ENCODE measurements at regions not wholly inside any gene's neighbourhood (a gene's known extent, or its start where the extent isn't known, plus 50 kb on each side); places are given as distances from the start of the nearest gene placed in this dataset.
"Not testable (repeated sequence)": the region's sequence is repeated elsewhere in the genome, so short reads cannot be mapped to it uniquely, and the experiment has no call there.

DNA sequence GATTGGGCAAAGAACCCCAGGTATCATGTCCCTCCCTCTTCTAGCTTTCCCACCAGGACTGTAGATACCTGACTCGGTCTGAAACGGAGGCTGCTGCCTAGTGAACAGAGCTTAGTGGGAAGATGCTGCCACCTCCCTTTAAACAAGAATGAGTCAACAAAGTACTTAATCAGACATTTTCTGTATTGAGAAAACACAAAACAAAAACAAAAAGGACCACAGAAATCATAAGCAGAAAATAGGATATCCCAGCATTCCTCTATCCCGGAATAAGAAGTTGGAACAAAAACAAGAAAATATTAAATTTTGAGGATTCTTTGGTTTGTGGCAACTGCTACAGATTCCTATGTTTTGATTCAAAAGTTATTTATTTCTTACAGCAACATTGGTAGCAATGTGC is 51.7 kb upstream of the COL8A1 start:
- no peak for FAIRE-seq

GRCh38 chr3:99579965-99580364 is 58.4 kb upstream of the COL8A1 start:
- no peak for FAIRE-seq

DNA sequence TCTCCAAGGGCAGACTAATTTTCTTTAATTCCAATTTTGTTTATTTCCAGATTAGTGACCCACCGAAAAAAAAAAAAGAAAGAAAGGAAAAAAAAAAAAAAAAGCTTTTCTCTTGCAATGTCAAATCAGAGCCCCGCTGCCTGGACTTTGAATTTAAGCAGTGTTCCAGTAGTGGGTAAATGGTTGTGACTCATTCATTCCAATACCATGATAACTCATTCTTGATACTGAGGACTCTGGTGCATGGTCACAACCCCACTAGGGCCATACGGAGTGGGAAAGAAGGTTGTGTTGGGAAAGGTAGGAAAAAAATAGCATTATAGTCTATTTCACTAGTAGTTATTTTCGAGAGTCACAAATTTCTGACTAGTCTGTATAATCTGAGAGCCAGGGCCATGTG is 59.1 kb upstream of the COL8A1 start:
- FAIRE-seq: no peak

GRCh38 chr3:99578339-99578970 is 59.9 kb upstream of the COL8A1 start:
- no peak for FAIRE-seq

- no peak for FAIRE-seq
Measured at GRCh38 chr3:99576904-99577559, 61.4 kb upstream of the COL8A1 start.

- no peak for FAIRE-seq
Measured at GRCh38 chr3:99575683-99576082, 62.7 kb upstream of the COL8A1 start.

DNA sequence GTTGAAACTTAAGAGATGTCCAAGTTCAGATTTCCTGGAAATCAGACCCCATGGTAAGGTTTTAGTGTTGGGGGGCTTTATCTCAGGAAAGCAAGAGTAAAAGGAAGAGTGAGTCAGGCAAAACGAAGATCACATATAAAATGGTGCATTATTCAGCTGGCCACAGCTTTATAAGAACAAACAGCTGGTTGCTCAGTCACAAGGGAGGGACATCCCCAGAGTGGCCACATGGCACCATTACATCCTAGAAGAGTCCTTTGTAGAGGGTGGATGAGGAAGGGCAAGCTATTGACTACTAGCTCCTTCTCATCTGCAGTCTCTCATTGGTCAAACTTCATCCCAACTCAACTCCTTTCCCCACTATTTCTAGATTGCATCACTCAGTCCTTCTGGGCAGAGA is 68.3 kb upstream of the COL8A1 start:
- no peak for FAIRE-seq

DNA sequence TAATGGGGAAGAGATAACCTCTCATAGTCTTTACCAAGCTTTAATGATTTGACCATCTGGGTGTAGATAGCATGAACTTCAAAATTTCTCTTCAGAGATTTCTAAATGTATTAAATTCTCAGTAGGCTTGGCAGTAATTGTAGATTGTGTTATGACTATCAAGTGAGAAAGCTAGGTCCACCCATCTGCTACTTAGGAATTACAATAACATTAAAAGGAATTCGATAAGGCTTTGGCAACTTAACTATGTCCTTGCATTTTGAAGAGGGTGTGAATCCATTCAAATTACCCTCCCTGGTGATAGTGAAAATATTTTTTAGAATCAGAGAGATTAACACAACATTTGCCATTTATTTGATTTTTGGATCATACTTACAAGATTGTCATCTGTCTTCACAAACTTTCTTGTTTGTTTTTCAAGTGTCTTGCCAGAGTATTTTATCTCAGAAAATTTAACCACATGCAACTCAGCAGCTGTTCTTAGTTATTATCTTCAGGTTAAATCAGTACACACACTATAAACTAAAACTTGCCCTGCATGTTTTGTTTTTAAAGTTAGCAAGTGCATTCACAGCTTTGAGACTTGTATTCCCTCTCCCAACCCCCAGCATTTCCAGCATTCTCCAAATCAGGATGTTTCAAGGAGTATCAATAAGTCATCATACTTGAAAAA is 69.6 kb upstream of the COL8A1 start:
- FAIRE-seq: no peak

GRCh38 chr3:99565331-99565730 is 73.1 kb upstream of the COL8A1 start:
- no peak for FAIRE-seq

DNA sequence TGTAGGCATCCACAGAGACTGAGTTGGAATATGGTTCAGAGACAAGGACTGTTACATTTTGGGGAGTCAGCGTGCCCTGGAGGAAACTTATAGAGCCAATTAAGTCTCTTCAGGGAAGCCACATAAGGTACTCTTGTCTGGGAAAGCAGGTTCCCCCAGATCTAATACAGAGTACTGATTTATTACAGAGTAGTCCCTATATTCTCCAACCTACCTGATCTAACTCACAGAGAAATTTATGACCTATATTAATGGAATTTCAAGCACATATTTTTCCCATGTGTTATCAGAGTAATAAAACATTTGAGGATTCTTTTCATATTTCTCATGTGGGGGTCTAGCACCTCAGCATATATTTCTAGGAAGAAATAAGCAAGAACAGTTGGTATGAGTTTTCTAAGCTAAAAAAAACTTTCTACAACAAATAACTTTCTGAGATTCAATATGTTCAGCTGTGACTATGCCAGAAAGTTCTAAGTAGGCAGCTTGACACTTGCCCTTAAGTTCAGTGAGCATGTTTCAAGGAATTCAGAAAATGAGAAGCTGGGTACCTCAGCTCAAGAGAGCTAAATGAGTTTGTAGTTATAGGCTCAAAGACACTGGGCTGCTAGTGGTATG is 75.3 kb upstream of the COL8A1 start:
- FAIRE-seq: no peak

DNA sequence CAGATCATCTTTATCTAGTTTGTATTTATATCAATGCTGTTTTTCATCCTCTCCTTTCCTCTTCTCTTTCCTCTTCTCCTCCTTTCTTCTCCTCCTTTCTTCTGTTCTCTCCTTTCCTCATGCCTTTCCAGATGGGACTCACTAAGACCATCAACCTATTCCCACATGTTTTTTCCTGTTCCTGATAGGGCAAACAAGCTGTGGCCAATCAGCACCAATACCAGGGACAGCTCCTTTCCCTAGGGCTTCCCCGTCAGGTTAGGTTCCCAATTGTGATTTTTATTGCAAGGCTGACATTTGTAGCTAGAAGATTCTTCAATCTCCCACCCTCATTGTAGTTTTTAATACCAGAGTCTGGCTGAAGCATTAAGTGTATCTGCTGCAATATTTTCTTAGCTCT is 76.3 kb upstream of the COL8A1 start:
- no peak for FAIRE-seq

DNA sequence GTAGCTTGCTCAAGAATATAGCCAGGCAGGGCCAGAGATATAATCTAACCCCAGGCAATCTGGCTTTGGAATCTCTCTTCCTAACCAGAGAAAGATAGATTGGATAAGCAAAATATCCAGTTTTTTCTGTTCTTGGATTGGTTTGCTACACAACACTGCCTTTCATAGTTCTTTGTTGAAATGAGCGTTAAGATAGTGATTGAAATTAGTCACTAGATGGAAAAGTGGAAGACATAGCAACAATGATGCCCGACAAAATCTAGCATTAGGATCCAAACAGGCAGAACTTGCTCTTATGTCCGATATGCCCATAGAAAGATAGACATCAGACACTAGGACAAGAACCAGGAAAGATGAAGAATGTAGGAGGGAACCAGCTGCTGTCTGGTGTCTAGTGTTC is 77.3 kb upstream of the COL8A1 start:
- no peak for FAIRE-seq

GRCh38 chr3:99559196-99559595 is 79.2 kb upstream of the COL8A1 start:
- peak; percentile 35 for FAIRE-seq

GRCh38 chr3:99555885-99556284 is 82.5 kb upstream of the COL8A1 start:
- FAIRE-seq: not testable (repeated sequence)

GRCh38 chr3:99551520-99551919 is 86.9 kb upstream of the COL8A1 start:
- no peak for FAIRE-seq

GRCh38 chr3:99549957-99550603 is 88.3 kb upstream of the COL8A1 start:
- FAIRE-seq: no peak

DNA sequence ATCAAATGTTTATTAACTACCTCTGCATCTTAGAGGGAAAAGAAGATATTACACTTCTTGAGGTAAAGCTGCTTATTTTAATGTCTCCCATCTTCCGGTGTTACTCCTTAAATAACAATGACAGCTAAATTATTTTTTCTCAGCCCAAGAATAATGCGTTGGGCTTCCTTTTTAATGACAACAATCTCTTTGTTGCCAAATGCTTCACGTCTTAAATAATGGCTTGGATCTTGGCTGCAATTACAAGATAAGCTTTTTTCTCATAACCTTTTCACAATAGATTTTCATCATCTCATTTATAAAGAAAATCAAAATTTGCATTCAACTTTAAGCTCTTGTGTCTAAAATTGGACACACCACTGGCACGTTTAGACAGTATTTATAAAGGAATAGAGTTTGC is 89.2 kb upstream of the COL8A1 start:
- FAIRE-seq: peak; percentile 4

DNA sequence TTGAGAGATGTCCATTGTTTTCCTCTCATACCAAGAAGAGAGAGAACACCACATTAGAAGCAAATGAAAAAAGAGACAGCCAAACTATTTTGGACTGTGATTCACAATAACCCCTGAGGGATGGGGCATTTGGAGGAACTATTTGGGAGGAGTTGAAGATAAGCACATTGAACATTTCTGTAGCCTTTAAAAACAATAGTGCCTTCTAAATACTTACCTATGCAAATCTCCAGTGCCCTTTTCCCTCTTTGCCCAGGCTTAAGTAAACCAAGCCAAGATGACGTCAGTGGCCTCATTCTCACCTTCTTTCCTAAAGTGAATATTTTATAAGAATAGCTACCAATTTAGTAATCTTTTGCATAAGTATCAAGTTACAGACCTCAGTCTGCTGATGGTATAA is 89.7 kb upstream of the COL8A1 start:
- no peak for FAIRE-seq

GRCh38 chr3:99545941-99546580 is 92.3 kb upstream of the COL8A1 start:
- FAIRE-seq: no peak

DNA sequence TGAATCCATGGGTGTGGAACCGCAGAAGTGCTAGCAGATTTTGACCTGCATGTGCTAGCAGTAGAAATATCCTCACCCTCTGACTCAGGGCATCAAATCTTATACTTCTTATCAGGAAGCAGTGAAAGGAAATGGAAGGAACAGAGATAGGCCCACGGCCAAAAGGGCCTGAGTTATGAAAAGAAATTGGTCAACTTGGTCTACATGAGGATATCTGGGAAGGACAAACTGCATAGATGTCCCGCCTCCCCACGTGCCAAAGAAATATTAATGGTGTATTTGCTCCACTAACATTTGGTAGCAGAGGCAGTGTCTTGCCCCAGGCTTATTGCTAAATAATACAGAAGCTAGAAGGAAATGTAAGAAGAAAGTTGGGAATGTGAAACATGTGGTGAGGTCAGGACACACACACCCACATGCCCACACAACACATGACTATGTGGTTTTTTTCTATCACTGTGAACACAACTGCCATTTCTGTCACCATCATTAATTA is 93.6 kb upstream of the COL8A1 start:
- no peak for FAIRE-seq

GRCh38 chr3:99543796-99544195 is 94.6 kb upstream of the COL8A1 start:
- FAIRE-seq: no peak

DNA sequence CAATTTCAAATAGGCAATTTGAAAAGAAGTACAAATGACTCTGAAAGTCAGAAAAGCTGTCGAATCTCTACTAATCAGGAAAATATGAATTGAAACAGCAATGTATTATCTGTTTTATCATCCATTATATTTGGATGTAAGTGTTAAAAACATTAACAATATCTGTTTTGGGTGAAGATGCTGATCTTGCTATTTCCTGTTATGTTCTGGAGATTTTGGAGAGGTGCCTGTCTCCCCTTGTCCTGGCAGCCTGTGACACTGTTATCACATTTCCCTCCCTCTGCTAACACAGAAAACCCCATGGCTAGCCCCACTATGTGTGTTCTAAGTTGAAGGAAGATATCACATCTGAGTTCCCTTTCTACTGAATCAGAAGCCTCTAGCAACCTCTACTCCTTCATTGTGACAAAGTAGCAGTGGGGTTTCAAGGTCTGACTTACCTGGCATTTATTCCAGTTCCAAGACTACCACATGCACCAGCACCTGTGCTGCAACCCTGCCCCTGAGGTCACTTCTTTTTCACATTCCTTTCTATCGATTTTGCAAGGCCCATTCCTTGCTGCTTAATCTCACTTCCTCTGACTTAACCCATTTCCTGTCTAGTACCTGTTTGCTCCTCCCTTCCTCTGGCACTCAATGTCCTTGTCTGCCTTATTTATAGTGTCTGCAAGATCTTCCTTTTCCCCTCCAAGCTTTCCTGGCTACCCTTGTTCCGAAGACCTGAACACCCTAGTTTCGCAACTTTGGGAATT is 95.5 kb upstream of the COL8A1 start:
- no peak for FAIRE-seq
